ENCODE measurements at regions not wholly inside any gene's neighbourhood (a gene's known extent, or its start where the extent isn't known, plus 50 kb on each side); places are given as distances from the start of the nearest gene placed in this dataset.
A peak's percentile ranks its signal among the peaks of the same experiment; 100 is the strongest.

DNA sequence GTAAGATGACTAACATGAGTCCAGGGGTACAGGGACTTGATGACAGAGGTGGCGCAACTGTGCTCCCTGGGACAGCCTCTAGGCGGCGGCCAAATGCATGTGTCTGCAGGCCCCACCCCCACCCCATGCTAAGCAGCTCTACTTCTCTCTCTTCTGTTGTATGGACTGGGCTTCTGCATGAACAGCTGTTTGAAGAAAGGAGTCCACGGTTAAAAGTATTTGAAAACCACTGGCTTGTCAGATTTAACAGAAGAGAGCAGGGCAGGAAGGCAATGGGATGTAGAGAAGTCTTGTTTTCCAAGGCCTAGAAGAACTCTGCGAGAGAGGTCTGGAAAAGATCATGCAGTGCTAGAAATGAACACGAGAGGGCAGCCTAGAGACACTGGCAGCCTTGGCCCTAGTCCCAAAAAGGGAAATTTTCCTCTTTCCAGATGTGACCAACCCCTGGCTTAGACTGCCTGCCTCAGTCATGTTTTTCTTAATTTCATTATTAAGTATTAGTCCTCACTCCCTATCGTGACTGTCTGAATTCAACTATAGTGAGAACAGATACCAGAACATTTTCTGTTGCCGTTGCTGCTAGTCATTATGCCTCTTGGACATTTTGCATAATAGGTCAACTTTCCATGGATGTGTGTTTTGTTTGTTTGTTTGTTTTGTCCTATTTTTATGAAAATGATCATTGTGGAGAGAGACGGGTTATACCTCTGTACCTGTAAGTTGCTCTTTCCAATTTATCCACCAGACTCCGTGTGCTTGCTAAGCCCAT is 265.0 kb downstream of the ADGRG6 start:
- no peaks in the 10 kb centered on the region for H3K36me3 ChIP-seq
- no peak overlapping the region for H3K4me3 ChIP-seq
- ATAC-seq (ENCODE audit: low FRiP score in 2 of 2) (peak; percentile 70 to 84), DNase-seq (peak; percentile 12 to 32)
- peaks cover 10 to 22% (median 16%) of the 10 kb centered on the region in 4 donors for H3K4me1 ChIP-seq
- no peaks in the 10 kb centered on the region for H3K9me3 ChIP-seq
- no peak overlapping the region for H3K27ac ChIP-seq
- no peak for TF ChIP-seq POLR2A (IDR thresholded peaks at IDR 0.05)
- TF ChIP-seq CTCF (IDR thresholded peaks at IDR 0.05), result peak; percentile 43 to 74 (median 60)
- 71 to 72% methylated on average over 10 of the region's 10 CpGs for WGBS, 2 donors
- H3K27me3 ChIP-seq, result no peaks in the 10 kb centered on the region

GRCh38 chr6:142567461-142567860 is 265.7 kb downstream of the ADGRG6 start:
- TF ChIP-seq CTCF (IDR thresholded peaks at IDR 0.05), result no peak
- TF ChIP-seq POLR2A (IDR thresholded peaks at IDR 0.05), result no peak
- TF ChIP-seq EP300 (IDR thresholded peaks at IDR 0.05), result no peak
- no peak for TF ChIP-seq POLR2AphosphoS5 (IDR thresholded peaks at IDR 0.05)
- no peaks in the 10 kb centered on the region for H3K27me3 ChIP-seq
- no peaks in the 10 kb centered on the region for H3K36me3 ChIP-seq
- WGBS, 2 donors, result 81 to 82% methylated on average over 3 of the region's 3 CpGs
- H3K9me3 ChIP-seq, result no peaks in the 10 kb centered on the region
- DNase-seq (no peak), ATAC-seq (ENCODE audit: low FRiP score in 2 of 2) (no peak)
- no peak overlapping the region for H3K27ac ChIP-seq
- peaks cover 10 to 22% (median 16%) of the 10 kb centered on the region in 4 donors for H3K4me1 ChIP-seq
- no peak overlapping the region for H3K4me3 ChIP-seq

DNA sequence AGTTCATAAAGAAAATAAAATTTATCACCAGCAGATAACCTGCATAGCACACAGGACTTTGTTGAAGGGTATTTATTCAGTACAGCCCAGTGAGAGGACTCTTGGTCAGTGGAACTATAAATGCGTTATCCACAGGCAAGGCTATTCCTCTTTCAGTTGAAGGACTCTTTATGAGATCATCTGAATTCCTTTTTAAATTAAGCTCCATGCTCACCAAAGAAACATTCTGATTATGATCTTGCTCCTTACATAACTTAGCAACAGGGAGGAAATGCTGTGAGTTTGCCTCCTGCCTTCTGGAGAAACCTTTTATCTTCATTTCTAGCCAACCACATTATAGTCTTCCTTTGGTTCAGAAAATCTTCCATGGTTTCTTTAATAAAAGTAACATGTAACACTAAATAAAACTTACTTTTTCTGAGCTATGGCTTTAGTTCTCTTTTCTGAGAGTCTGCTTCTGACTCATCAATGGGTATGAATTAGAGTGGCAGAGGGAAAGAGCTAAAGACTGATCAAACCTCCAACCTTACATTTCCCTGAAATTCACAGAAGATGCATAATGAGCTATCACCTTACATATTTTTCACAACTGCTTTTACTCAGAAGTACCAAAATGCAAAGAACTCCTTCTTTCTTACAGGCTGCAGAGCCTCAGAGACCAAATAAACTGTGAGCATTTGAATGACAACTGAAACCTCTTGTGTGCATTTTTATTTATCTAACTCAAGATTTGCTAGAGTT is 267.2 kb downstream of the ADGRG6 start:
- Histone ChIP-seq H3K27me3 (no peaks in the 10 kb centered on the region), H3K9me3 (no peaks in the 10 kb centered on the region), H3K4me1 (peaks cover 10 to 22% (median 16%) of the 10 kb centered on the region in 4 donors), H3K27ac (peak overlapping the region in 2 of 4 donors; percentile 23 to 32), H3K4me3 (no peak overlapping the region), H3K36me3 (no peaks in the 10 kb centered on the region)
- TF ChIP-seq POLR2AphosphoS5 (IDR thresholded peaks at IDR 0.05) (no peak), CTCF (IDR thresholded peaks at IDR 0.05) (no peak)
- DNase-seq (no peak), ATAC-seq (ENCODE audit: low FRiP score in 2 of 2) (peak in 1 of 2 donors; percentile 53)
- WGBS, 2 donors, result 33 to 35% methylated on average over 1 of the region's 1 CpG

DNA sequence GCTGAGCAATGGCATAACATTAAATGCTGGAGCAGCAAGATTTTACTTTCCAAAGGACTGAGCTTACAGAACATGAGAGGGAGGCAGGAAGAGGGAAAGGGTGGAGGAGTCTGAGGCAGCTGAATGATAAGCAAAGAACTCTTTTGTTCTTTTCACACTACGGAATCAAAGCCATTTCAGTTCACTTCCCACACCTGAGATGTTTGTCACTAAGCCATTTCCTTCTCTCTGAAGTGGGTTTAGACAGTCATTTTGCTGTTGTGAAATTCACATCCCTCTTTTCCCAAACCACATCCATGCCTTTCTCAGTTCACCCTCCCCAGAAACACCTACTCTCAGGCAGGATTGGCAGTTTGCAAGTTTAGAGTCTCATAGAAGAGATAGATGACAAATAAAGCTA is 267.9 kb downstream of the ADGRG6 start:
- DNase-seq (no peak), ATAC-seq (ENCODE audit: low FRiP score in 2 of 2) (no peak)
- H3K27ac ChIP-seq, result peak overlapping the region in 2 of 4 donors; percentile 23 to 32
- TF ChIP-seq EP300 (IDR thresholded peaks at IDR 0.05) (no peak), CTCF (IDR thresholded peaks at IDR 0.05) (no peak), POLR2A (IDR thresholded peaks at IDR 0.05) (no peak), POLR2AphosphoS5 (IDR thresholded peaks at IDR 0.05) (no peak)
- WGBS, 2 donors, result 20 to 30% methylated on average over 1 of the region's 1 CpG
- H3K36me3 ChIP-seq, result no peaks in the 10 kb centered on the region
- H3K27me3 ChIP-seq, result no peaks in the 10 kb centered on the region
- no peak overlapping the region for H3K4me3 ChIP-seq
- H3K4me1 ChIP-seq, result peaks cover 10 to 22% (median 16%) of the 10 kb centered on the region in 4 donors
- no peaks in the 10 kb centered on the region for H3K9me3 ChIP-seq
